CD4-positive, CD25-positive, alpha-beta regulatory T cell (primary cell): ENCODE measurements at regions not wholly inside any gene's neighbourhood (a gene's known extent, or its start where the extent isn't known, plus 50 kb on each side); places are given as distances from the start of the nearest gene placed in this dataset.

Source experiments
- ATAC-seq, 2 donors: fragments of 150-1000 bp; cut with Tn5 transposase; one replicate each; pipeline ENCODE4 v1.10.0; 2021; ENCODE audit warnings: low read depth in 2 of 2, moderate number of reproducible peaks in 2 of 2, moderate library complexity in 1 of 2
- DNase-seq, 3 donors: peaks; one replicate each; pipeline versions ENCODE4 v3.0.0 to v3.0.0-alpha.2; 2012 to 2022; ENCODE audit warnings: mixed read lengths in 1 of 3
- H3K27ac ChIP-seq: one replicate; pipeline ENCODE4 v1.7.0; 2013; ENCODE audit warnings: mild to moderate bottlenecking, low read length; ENCODE audit not compliant: insufficient read depth, poor library complexity, severe bottlenecking
- H3K27me3 ChIP-seq: one replicate; pipeline ENCODE4 v1.7.0; 2013; ENCODE audit warnings: low read length; ENCODE audit not compliant: control insufficient read depth, insufficient read depth
- H3K36me3 ChIP-seq: one replicate; pipeline ENCODE4 v1.7.0; 2013; ENCODE audit warnings: mild to moderate bottlenecking, low read length, moderate library complexity; ENCODE audit not compliant: control insufficient read depth, insufficient read depth
- H3K4me1 ChIP-seq: 2 replicates; pipeline ENCODE4 v1.7.0; 2013; ENCODE audit warnings: mild to moderate bottlenecking, low read length; ENCODE audit not compliant: insufficient read depth, control insufficient read depth, poor library complexity, severe bottlenecking
- H3K4me3 ChIP-seq: one replicate; pipeline ENCODE4 v1.7.0; 2013; ENCODE audit warnings: low read depth, mild to moderate bottlenecking, low read length, moderate library complexity
- H3K9me3 ChIP-seq, 2 experiments: 1 replicate in 1 of 2; 2 replicates in 1 of 2; pipeline ENCODE4 v1.7.0; 2013; ENCODE audit warnings: low read length in 2 of 2, mild to moderate bottlenecking in 1 of 2, moderate library complexity in 1 of 2; ENCODE audit not compliant: control insufficient read depth in 2 of 2
- H3K27ac Mint-ChIP-seq, 3 donors: one replicate each; pipeline ENCODE4 v1.8.0; 2020 to 2022; ENCODE audit warnings: mild to moderate bottlenecking in 3 of 3, mixed read lengths in 3 of 3, moderate library complexity in 2 of 3
- H3K27me3 Mint-ChIP-seq: one replicate; pipeline ENCODE4 v1.8.0; 2022; ENCODE audit warnings: mild to moderate bottlenecking, mixed read lengths
- H3K36me3 Mint-ChIP-seq: one replicate; pipeline ENCODE4 v1.8.0; 2020; ENCODE audit warnings: mixed read lengths
- H3K4me1 Mint-ChIP-seq, 4 donors: one replicate each; pipeline ENCODE4 v1.8.0; 2020 to 2022; ENCODE audit warnings: mixed read lengths in 4 of 4, mild to moderate bottlenecking in 1 of 4
- H3K4me3 Mint-ChIP-seq, 4 donors: one replicate each; pipeline ENCODE4 v1.8.0; 2020 to 2022; ENCODE audit warnings: mild to moderate bottlenecking in 4 of 4, mixed read lengths in 4 of 4, moderate library complexity in 3 of 4
- H3K9me3 Mint-ChIP-seq, 7 donors: one replicate each; pipeline ENCODE4 v1.8.0; 2020 to 2022; ENCODE audit warnings: mixed read lengths in 7 of 7, mild to moderate bottlenecking in 3 of 7, moderate library complexity in 2 of 7

- no peaks in the 10 kb centered on the region for H3K9me3 ChIP-seq
- no peak overlapping the region for H3K27ac ChIP-seq
- Mint-ChIP-seq H3K9me3 (no peaks in the 10 kb centered on the region), H3K4me1 (no peaks in the 10 kb centered on the region), H3K4me3 (no peak overlapping the region), H3K36me3 (no peaks in the 10 kb centered on the region), H3K27ac (peak overlapping the region in 1 of 3 donors; percentile 40), H3K27me3 (no peaks in the 10 kb centered on the region)
- no peak for DNase-seq
- no peak overlapping the region for H3K4me3 ChIP-seq
- peaks cover 4% of the 10 kb centered on the region for H3K27me3 ChIP-seq
- no peak for ATAC-seq
- H3K4me1 ChIP-seq: no peaks in the 10 kb centered on the region
- no peaks in the 10 kb centered on the region for H3K36me3 ChIP-seq
Measured at GRCh38 chr1:36657826-36658225, 175.1 kb upstream of the CSF3R start.

GRCh38 chr1:36656838-36657237 is 174.1 kb upstream of the CSF3R start:
- Histone ChIP-seq H3K4me3 (no peak overlapping the region), H3K27me3 (peaks cover 4% of the 10 kb centered on the region), H3K27ac (no peak overlapping the region), H3K4me1 (no peaks in the 10 kb centered on the region), H3K9me3 (no peaks in the 10 kb centered on the region), H3K36me3 (no peaks in the 10 kb centered on the region)
- DNase-seq (no peak), ATAC-seq (no peak)
- Mint-ChIP-seq H3K27me3 (peaks cover 5% of the 10 kb centered on the region), H3K4me3 (no peak overlapping the region), H3K9me3 (peaks cover 0 to 1% (median 0%) of the 10 kb centered on the region in 7 donors), H3K36me3 (no peaks in the 10 kb centered on the region), H3K4me1 (no peaks in the 10 kb centered on the region), H3K27ac (no peak overlapping the region)

GRCh38 chr1:36656271-36656670 is 173.6 kb upstream of the CSF3R start:
- Histone ChIP-seq H3K27ac (no peak overlapping the region), H3K4me1 (no peaks in the 10 kb centered on the region), H3K4me3 (no peak overlapping the region), H3K9me3 (no peaks in the 10 kb centered on the region), H3K27me3 (peaks cover 4% of the 10 kb centered on the region), H3K36me3 (no peaks in the 10 kb centered on the region)
- Mint-ChIP-seq H3K27me3 (peaks cover 5% of the 10 kb centered on the region), H3K27ac (no peak overlapping the region), H3K4me1 (no peaks in the 10 kb centered on the region), H3K4me3 (no peak overlapping the region), H3K9me3 (peaks cover 0 to 1% (median 0%) of the 10 kb centered on the region in 7 donors), H3K36me3 (no peaks in the 10 kb centered on the region)
- ATAC-seq (no peak), DNase-seq (no peak)

GRCh38 chr1:36654586-36654985 is 171.9 kb upstream of the CSF3R start:
- no peak for ATAC-seq
- no peaks in the 10 kb centered on the region for H3K36me3 ChIP-seq
- H3K27ac ChIP-seq: no peak overlapping the region
- Mint-ChIP-seq H3K27ac (no peak overlapping the region), H3K4me3 (no peak overlapping the region), H3K9me3 (peaks cover 0 to 1% (median 0%) of the 10 kb centered on the region in 7 donors), H3K36me3 (no peaks in the 10 kb centered on the region), H3K4me1 (no peaks in the 10 kb centered on the region), H3K27me3 (peaks cover 12% of the 10 kb centered on the region)
- DNase-seq: no peak
- no peak overlapping the region for H3K4me3 ChIP-seq
- H3K27me3 ChIP-seq: peaks cover 8% of the 10 kb centered on the region
- H3K9me3 ChIP-seq: no peaks in the 10 kb centered on the region
- H3K4me1 ChIP-seq: no peaks in the 10 kb centered on the region

GRCh38 chr1:36653850-36654249 is 171.1 kb upstream of the CSF3R start:
- Mint-ChIP-seq H3K4me1 (no peaks in the 10 kb centered on the region), H3K4me3 (no peak overlapping the region), H3K9me3 (peaks cover 0 to 1% (median 0%) of the 10 kb centered on the region in 7 donors), H3K27me3 (peaks cover 12% of the 10 kb centered on the region), H3K27ac (no peak overlapping the region), H3K36me3 (no peaks in the 10 kb centered on the region)
- Histone ChIP-seq H3K9me3 (no peaks in the 10 kb centered on the region), H3K27me3 (peaks cover 11% of the 10 kb centered on the region), H3K4me1 (no peaks in the 10 kb centered on the region), H3K4me3 (no peak overlapping the region), H3K27ac (no peak overlapping the region), H3K36me3 (no peaks in the 10 kb centered on the region)
- ATAC-seq: no peak
- no peak for DNase-seq

GRCh38 chr1:36652586-36652985 is 169.9 kb upstream of the CSF3R start:
- Mint-ChIP-seq H3K27ac (no peak overlapping the region), H3K4me3 (peak overlapping the region in 1 of 4 donors; percentile 47), H3K27me3 (peaks cover 16% of the 10 kb centered on the region), H3K36me3 (no peaks in the 10 kb centered on the region), H3K9me3 (peaks cover 0 to 3% (median 0%) of the 10 kb centered on the region in 7 donors), H3K4me1 (no peaks in the 10 kb centered on the region)
- no peak for ATAC-seq
- Histone ChIP-seq H3K9me3 (no peaks in the 10 kb centered on the region), H3K27ac (no peak overlapping the region), H3K27me3 (peaks cover 11% of the 10 kb centered on the region), H3K4me3 (no peak overlapping the region), H3K4me1 (no peaks in the 10 kb centered on the region), H3K36me3 (no peaks in the 10 kb centered on the region)
- no peak for DNase-seq

- H3K36me3 ChIP-seq: no peaks in the 10 kb centered on the region
- Mint-ChIP-seq H3K27ac (peak overlapping the region in 1 of 3 donors; percentile 48), H3K9me3 (peaks cover 0 to 3% (median 0%) of the 10 kb centered on the region in 7 donors), H3K27me3 (peaks cover 22% of the 10 kb centered on the region), H3K4me3 (no peak overlapping the region), H3K4me1 (no peaks in the 10 kb centered on the region), H3K36me3 (no peaks in the 10 kb centered on the region)
- no peak overlapping the region for H3K27ac ChIP-seq
- H3K4me1 ChIP-seq: no peaks in the 10 kb centered on the region
- ATAC-seq: no peak
- no peaks in the 10 kb centered on the region for H3K9me3 ChIP-seq
- no peak overlapping the region for H3K4me3 ChIP-seq
- peaks cover 11% of the 10 kb centered on the region for H3K27me3 ChIP-seq
- DNase-seq: no peak
Measured at GRCh38 chr1:36652011-36652410, 169.3 kb upstream of the CSF3R start.

GRCh38 chr1:36651176-36651910 is 168.6 kb upstream of the CSF3R start:
- ATAC-seq (no peak), DNase-seq (no peak)
- no peaks in the 10 kb centered on the region for H3K9me3 ChIP-seq
- H3K4me3 ChIP-seq: no peak overlapping the region
- no peak overlapping the region for H3K27ac ChIP-seq
- H3K4me1 ChIP-seq: no peaks in the 10 kb centered on the region
- Mint-ChIP-seq H3K4me3 (no peak overlapping the region), H3K27me3 (peaks cover 27% of the 10 kb centered on the region), H3K4me1 (no peaks in the 10 kb centered on the region), H3K36me3 (no peaks in the 10 kb centered on the region), H3K9me3 (peaks cover 0 to 3% (median 0%) of the 10 kb centered on the region in 7 donors), H3K27ac (no peak overlapping the region)
- no peaks in the 10 kb centered on the region for H3K36me3 ChIP-seq
- H3K27me3 ChIP-seq: peaks cover 11% of the 10 kb centered on the region
